ENCODE measurements at regions not wholly inside any gene's neighbourhood (a gene's known extent, or its start where the extent isn't known, plus 50 kb on each side); places are given as distances from the start of the nearest gene placed in this dataset.
A peak's percentile ranks its signal among the peaks of the same experiment; 100 is the strongest.

DNA sequence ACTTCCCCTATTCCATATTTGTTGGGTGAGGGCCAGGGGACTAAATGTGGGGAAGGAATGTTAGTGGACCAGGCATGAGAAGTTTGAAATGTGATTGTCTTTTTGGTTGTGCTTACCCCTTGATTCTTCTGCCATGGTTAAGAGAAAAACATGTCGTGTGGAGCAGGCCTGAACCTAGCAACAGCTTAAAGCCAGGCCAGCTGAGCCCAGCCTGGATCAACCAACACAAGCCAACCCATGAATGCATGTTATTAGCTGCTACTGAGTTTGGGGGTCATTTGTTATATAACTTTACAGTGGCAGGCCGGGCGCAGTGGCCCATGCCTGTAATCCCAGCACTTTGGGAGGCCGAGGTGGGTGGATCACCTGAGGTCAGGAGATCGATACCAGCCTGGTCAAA, 52.4 kb upstream of the TRIO start:
- no peak for DNase-seq (ENCODE audit: low read depth, low spot score)

DNA sequence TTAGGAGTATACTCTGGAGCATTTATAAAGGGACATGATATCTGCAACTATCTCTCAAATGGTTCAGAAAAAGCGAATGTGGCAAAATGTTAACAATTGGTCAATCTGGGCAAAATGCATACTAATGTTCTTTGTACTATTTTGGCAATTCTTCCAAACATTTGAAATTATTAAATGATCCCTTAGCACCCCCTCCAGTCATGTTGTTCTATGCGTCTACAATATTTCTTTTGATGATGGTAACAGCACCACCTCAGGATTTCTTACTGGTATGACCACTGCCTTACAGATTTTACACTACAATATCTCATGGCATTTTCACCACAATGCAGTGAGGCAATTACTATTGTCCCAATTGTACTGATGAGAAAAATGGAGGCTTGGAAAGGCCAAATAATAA, 52.9 kb upstream of the TRIO start:
- no peak for DNase-seq (ENCODE audit: low read depth, low spot score)

DNA sequence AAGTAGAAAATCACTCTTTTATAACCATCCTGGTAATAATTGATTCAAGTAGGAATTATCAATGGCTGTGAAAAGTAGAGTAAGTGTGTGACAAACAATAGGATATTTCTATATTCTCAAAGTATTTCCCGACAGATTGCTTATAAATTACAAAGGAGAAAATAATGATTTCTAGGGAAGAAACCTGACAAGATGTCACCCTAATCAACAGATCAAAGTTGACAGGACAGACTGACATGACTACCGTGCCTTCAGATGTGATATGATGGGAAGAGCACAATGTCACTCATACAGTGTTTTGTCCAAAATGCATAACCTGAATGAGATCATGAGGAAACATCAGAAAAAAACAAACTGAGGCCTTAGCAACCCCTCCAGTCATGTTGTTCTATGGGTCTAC, 53.9 kb upstream of the TRIO start:
- DNase-seq (ENCODE audit: low read depth, low spot score), result no peak

DNA sequence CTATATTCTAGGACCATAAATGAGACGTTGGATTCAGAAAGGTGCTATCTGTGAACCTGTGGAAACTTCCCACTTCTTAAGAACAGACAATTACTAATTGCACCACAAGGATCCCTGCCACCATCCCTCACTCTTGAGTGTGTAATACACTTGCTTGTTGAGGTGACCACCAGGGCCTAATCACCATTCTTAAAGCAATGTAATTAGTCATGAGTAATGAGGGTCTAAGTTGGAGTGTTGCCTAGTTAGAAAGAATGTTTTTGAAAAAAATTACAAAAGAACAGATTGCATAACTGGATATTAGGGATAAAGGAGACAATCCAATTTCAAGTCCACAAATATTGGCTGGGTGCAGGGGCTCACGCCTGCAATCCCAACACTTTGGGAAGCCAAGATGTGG, 56.9 kb upstream of the TRIO start:
- DNase-seq (ENCODE audit: low read depth, low spot score), result no peak

DNA sequence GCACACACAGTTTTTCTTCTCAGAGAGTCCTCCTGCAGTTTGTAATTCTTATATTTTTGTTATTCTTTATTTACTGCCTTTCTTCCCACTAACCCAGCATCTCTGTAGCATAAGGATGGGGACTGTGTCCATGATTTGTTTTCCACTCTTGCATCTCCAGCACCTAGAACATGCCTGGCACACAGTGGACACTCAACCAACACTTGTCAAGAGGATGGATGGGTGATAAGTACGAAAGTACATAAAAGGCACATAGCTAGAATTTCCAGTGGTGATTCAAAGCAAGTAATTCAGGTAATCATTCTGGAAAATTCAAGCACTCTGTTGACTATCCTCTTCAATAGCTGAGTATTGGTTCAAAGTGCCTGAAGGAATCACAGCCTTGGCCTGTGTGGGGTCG, 60.2 kb upstream of the TRIO start:
- DNase-seq (ENCODE audit: low read depth, low spot score), result no peak

DNA sequence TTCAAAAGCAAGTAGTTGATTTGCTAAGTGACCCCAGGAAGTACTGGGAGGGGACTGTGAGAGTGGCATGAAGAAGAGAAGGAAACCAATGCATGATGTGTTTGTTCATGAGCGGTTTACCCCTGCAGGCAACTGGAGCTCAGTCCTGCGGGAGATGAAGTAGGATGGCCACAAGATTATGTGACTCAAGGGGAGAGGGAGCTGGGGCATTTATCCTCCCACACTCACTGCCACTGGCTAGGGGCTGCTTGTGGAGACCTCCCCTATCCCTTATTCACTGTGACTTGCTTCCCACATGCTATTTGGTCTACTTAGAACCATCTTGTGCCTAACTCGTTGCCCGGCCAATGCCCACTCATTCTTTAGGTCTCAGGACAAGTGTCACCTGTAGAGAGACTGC, 60.6 kb upstream of the TRIO start:
- DNase-seq (ENCODE audit: low read depth, low spot score), result no peak

GRCh38 chr5:14081791-14082190, 61.4 kb upstream of the TRIO start:
- no peak for DNase-seq (ENCODE audit: low read depth, low spot score)

GRCh38 chr5:14078716-14079115, 64.4 kb upstream of the TRIO start:
- no peak for DNase-seq (ENCODE audit: low read depth, low spot score)

DNA sequence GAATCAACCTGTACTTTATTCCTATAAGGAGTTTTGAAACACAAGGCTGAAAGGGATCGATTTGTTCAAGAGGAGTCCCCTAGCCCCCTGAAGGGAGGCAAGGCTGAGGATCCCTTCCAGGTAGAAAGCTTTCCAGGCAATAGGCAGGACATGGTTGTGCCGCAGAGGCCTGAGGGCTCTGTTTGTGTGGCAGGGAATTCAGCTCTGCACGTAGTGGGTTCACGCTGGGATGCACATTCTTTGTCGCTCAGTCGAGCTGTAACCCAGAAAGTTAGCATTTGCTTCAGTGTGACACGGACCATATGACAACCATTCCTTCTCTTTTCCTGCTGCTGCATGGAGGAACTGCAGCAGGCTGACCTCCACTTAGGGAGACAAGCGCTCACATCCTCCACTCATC, 65.6 kb upstream of the TRIO start:
- DNase-seq (ENCODE audit: low read depth, low spot score), result peak; percentile 53

- no peak for DNase-seq (ENCODE audit: low read depth, low spot score)
These were observed 66.6 kb upstream of the TRIO start for GRCh38 chr5:14076561-14076960.

- DNase-seq (ENCODE audit: low read depth, low spot score), result no peak
These were observed 67.2 kb upstream of the TRIO start for GRCh38 chr5:14075937-14076336.

- DNase-seq (ENCODE audit: low read depth, low spot score), result no peak
These were observed 71.7 kb upstream of the TRIO start for GRCh38 chr5:14071433-14071832.

DNA sequence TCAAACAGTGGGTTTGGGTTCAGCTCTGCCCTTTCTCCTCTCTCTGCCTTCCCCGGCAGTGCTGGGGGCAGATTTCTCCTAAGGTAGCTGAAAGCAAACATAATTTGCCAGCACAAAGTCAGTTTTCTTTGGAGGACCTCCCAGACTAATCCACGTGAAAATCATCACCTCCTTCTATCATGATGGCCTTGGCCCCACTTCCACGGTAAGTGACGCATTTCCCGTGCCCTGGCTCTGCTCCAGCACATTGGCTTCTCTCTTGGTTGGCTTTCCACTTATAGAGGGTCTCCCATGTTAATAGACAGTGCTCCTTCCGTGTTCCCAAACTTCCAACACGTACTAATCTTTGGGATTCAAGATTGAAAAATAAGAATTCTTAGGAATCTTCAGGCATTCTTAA, 74.1 kb upstream of the TRIO start:
- no peak for DNase-seq (ENCODE audit: low read depth, low spot score)

- DNase-seq (ENCODE audit: low read depth, low spot score), result no peak
These were observed 75.0 kb upstream of the TRIO start for GRCh38 chr5:14068136-14068535.

GRCh38 chr5:14066326-14066725, 76.8 kb upstream of the TRIO start:
- no peak for DNase-seq (ENCODE audit: low read depth, low spot score)

- DNase-seq (ENCODE audit: low read depth, low spot score), result no peak
These were observed 78.3 kb upstream of the TRIO start for GRCh38 chr5:14064841-14065240.

- no peak for DNase-seq (ENCODE audit: low read depth, low spot score)
These were observed 79.5 kb upstream of the TRIO start for GRCh38 chr5:14063691-14064090.

GRCh38 chr5:14063138-14063537, 80.0 kb upstream of the TRIO start:
- DNase-seq (ENCODE audit: low read depth, low spot score), result no peak

DNA sequence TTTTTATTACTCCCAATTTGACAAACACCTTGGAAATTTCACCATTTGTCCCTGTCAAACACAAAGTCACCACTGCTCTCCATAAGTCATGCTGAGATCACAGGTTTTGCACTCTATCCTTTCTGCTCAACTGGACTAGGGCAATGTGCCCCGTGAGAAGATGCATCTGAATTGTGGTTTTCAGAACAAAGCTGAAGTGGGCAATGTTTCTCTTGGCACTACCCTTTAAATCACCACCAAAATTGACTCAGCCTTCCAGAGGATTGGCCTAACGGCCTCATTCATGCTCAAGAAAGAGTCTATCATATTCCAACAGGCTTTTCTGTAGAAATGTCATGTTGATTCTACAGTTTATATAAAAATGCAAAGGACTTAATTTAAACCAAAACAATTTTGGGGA, 81.0 kb upstream of the TRIO start:
- no peak for DNase-seq (ENCODE audit: low read depth, low spot score)

GRCh38 chr5:14061106-14061505, 82.0 kb upstream of the TRIO start:
- DNase-seq (ENCODE audit: low read depth, low spot score), result no peak

GRCh38 chr5:14060218-14060617, 82.9 kb upstream of the TRIO start:
- DNase-seq (ENCODE audit: low read depth, low spot score), result no peak

GRCh38 chr5:14059810-14060209, 83.3 kb upstream of the TRIO start:
- no peak for DNase-seq (ENCODE audit: low read depth, low spot score)

- no peak for DNase-seq (ENCODE audit: low read depth, low spot score)
These were observed 85.9 kb upstream of the TRIO start for GRCh38 chr5:14057289-14057688.

GRCh38 chr5:14056039-14056438, 87.1 kb upstream of the TRIO start:
- DNase-seq (ENCODE audit: low read depth, low spot score), result no peak
